Ascending aorta (tissue), 2 donors: ENCODE measurements at regions not wholly inside any gene's neighbourhood (a gene's known extent, or its start where the extent isn't known, plus 50 kb on each side); places are given as distances from the start of the nearest gene placed in this dataset.

Source experiments
- DNase-seq, 2 donors: peaks; one replicate each; pipeline ENCODE4 v3.0.0-alpha.2; 2019; ENCODE audit warnings: low spot score in 2 of 2
- H3K27ac ChIP-seq, 2 donors: fragments of 200-600 bp; sonication (generic); one replicate each; pipeline ENCODE4 v1.5.1; 2016 to 2017; ENCODE audit warnings: mild to moderate bottlenecking in 1 of 2
- H3K27me3 ChIP-seq: fragments of 200-600 bp; sonication (generic); one replicate; pipeline ENCODE4 v1.5.1; 2017
- H3K36me3 ChIP-seq, 2 donors: fragments of 200-600 bp; sonication (generic); one replicate each; pipeline ENCODE4 v1.5.1; 2016
- H3K4me1 ChIP-seq, 2 donors: fragments of 200-600 bp; sonication (generic); one replicate each; pipeline ENCODE4 v1.5.1; 2016 to 2017; ENCODE audit warnings: mild to moderate bottlenecking in 1 of 2
- H3K4me3 ChIP-seq, 2 donors: fragments of 200-600 bp; sonication (generic); one replicate each; pipeline ENCODE4 v1.5.1; 2016 to 2017; ENCODE audit warnings: mild to moderate bottlenecking in 1 of 2
- H3K9me3 ChIP-seq, 2 donors: fragments of 200-600 bp; sonication (generic); one replicate each; pipeline ENCODE4 v1.5.1; 2016
- CTCF ChIP-seq, 3 experiments: fragments of 200-600 bp in 2 of 3; fragments of 450-650 bp in 1 of 3; sonication (generic) in 2 of 3; IDR thresholded peaks; one replicate each; pipeline ENCODE4 v1.5.1; 2016 to 2019; ENCODE audit warnings: antibody characterized with exemption in 3 of 3, mild to moderate bottlenecking in 1 of 3, moderate library complexity in 1 of 3
- intact Hi-C: fragments of 100-400 bp; cut with DNase I; formaldehyde crosslinking; loops from one replicate; pipeline ENCODE4 v1.15.1; 2023

- no peak overlapping the region for H3K27ac ChIP-seq
- intact Hi-C loops: no loop called here
- H3K27me3 ChIP-seq: no peaks in the 10 kb centered on the region
- no peak overlapping the region for H3K4me3 ChIP-seq
- no peaks in the 10 kb centered on the region for H3K4me1 ChIP-seq
- DNase-seq: no peak
- TF ChIP-seq CTCF (IDR thresholded peaks at IDR 0.05): no peak
- H3K36me3 ChIP-seq: no peaks in the 10 kb centered on the region
- H3K9me3 ChIP-seq: no peaks in the 10 kb centered on the region
These were observed 219.1 kb upstream of the CCDC179 start for GRCh38 chr11:23079382-23079813.

- Histone ChIP-seq H3K4me1 (no peaks in the 10 kb centered on the region), H3K9me3 (no peaks in the 10 kb centered on the region), H3K4me3 (no peak overlapping the region), H3K36me3 (no peaks in the 10 kb centered on the region), H3K27me3 (no peaks in the 10 kb centered on the region), H3K27ac (no peak overlapping the region)
- intact Hi-C loops: no loop called here
- TF ChIP-seq CTCF (IDR thresholded peaks at IDR 0.05): no peak
- no peak for DNase-seq
These were observed 227.1 kb upstream of the CCDC179 start for GRCh38 chr11:23087407-23087806.

GRCh38 chr11:23090659-23091058, 230.4 kb upstream of the CCDC179 start:
- Histone ChIP-seq H3K36me3 (no peaks in the 10 kb centered on the region), H3K4me3 (no peak overlapping the region), H3K4me1 (no peaks in the 10 kb centered on the region), H3K27ac (no peak overlapping the region), H3K9me3 (no peaks in the 10 kb centered on the region), H3K27me3 (no peaks in the 10 kb centered on the region)
- intact Hi-C loops: no loop called here
- no peak for TF ChIP-seq CTCF (IDR thresholded peaks at IDR 0.05)
- DNase-seq: no peak

GRCh38 chr11:23095650-23096189, 235.4 kb upstream of the CCDC179 start:
- no peak for TF ChIP-seq CTCF (IDR thresholded peaks at IDR 0.05)
- Histone ChIP-seq H3K4me1 (no peaks in the 10 kb centered on the region), H3K4me3 (no peak overlapping the region)

GRCh38 chr11:23097891-23098290, 237.6 kb upstream of the CCDC179 start:
- no peak for DNase-seq
- H3K27ac ChIP-seq: no peak overlapping the region
- no peaks in the 10 kb centered on the region for H3K9me3 ChIP-seq
- no peaks in the 10 kb centered on the region for H3K4me1 ChIP-seq
- intact Hi-C loops: no loop called here
- H3K4me3 ChIP-seq: no peak overlapping the region
- no peaks in the 10 kb centered on the region for H3K36me3 ChIP-seq
- no peaks in the 10 kb centered on the region for H3K27me3 ChIP-seq
- no peak for TF ChIP-seq CTCF (IDR thresholded peaks at IDR 0.05)

More at GRCh38 chr11:23095650-23096189, 235.4 kb upstream of the CCDC179 start:
- Histone ChIP-seq H3K27me3 (no peaks in the 10 kb centered on the region), H3K27ac (no peak overlapping the region), H3K9me3 (no peaks in the 10 kb centered on the region), H3K36me3 (no peaks in the 10 kb centered on the region)
- intact Hi-C loops: no loop called here
- DNase-seq: no peak

GRCh38 chr11:23099256-23099655, 239.0 kb upstream of the CCDC179 start:
- no peak for TF ChIP-seq CTCF (IDR thresholded peaks at IDR 0.05)
- H3K27ac ChIP-seq: no peak overlapping the region
- H3K27me3 ChIP-seq: no peaks in the 10 kb centered on the region
- H3K36me3 ChIP-seq: no peaks in the 10 kb centered on the region
- no peak overlapping the region for H3K4me3 ChIP-seq
- H3K4me1 ChIP-seq: no peaks in the 10 kb centered on the region
- no peak for DNase-seq
- intact Hi-C loops: no loop called here
- H3K9me3 ChIP-seq: no peaks in the 10 kb centered on the region
